ENCODE measurements at regions not wholly inside any gene's neighbourhood (a gene's known extent, or its start where the extent isn't known, plus 50 kb on each side); places are given as distances from the start of the nearest gene placed in this dataset.

GRCh38 chr1:2887941-2888855, 86.7 kb upstream of the TTC34 start:
- no peaks in the 10 kb centered on the region for H3K9me3 ChIP-seq (ENCODE audit: low read depth, low read length)
- no peak overlapping the region for H3K4me2 ChIP-seq (ENCODE audit: insufficient read depth, low read length)
- no peak overlapping the region for H3K27ac ChIP-seq (ENCODE audit: low read depth, low read length)
- H3K79me2 ChIP-seq (ENCODE audit: insufficient read depth, low read length), result no peaks in the 10 kb centered on the region
- no peak overlapping the region for H3K4me3 ChIP-seq (ENCODE audit: insufficient read depth, low read length)
- no peak overlapping the region for H2AFZ ChIP-seq (ENCODE audit: low read length)
- H3K27me3 ChIP-seq (ENCODE audit: insufficient read depth, low read length), result no peaks in the 10 kb centered on the region
- no peaks in the 10 kb centered on the region for H3K4me1 ChIP-seq (ENCODE audit: insufficient read depth, low read length)
- H4K20me1 ChIP-seq (ENCODE audit: insufficient read depth, low read length), result no peaks in the 10 kb centered on the region
- no peak for DNase-seq (ENCODE audit: insufficient read length, low spot score, missing footprints)
- no peaks in the 10 kb centered on the region for H3K36me3 ChIP-seq (ENCODE audit: insufficient read depth, low read length)
- TF ChIP-seq CTCF (IDR thresholded peaks at IDR 0.05; ENCODE audit: extremely low read depth, low read depth, low read length), result no peak

- H3K9me3 ChIP-seq (ENCODE audit: low read depth, low read length), result no peaks in the 10 kb centered on the region
- no peak for DNase-seq (ENCODE audit: insufficient read length, low spot score, missing footprints)
- no peak overlapping the region for H3K4me3 ChIP-seq (ENCODE audit: insufficient read depth, low read length)
- no peaks in the 10 kb centered on the region for H3K27me3 ChIP-seq (ENCODE audit: insufficient read depth, low read length)
- H4K20me1 ChIP-seq (ENCODE audit: insufficient read depth, low read length), result no peaks in the 10 kb centered on the region
- no peaks in the 10 kb centered on the region for H3K4me1 ChIP-seq (ENCODE audit: insufficient read depth, low read length)
- H3K79me2 ChIP-seq (ENCODE audit: insufficient read depth, low read length), result no peaks in the 10 kb centered on the region
- H3K36me3 ChIP-seq (ENCODE audit: insufficient read depth, low read length), result no peaks in the 10 kb centered on the region
- no peak overlapping the region for H3K27ac ChIP-seq (ENCODE audit: low read depth, low read length)
- no peak for TF ChIP-seq CTCF (IDR thresholded peaks at IDR 0.05; ENCODE audit: extremely low read depth, low read depth, low read length)
- no peak overlapping the region for H3K4me2 ChIP-seq (ENCODE audit: insufficient read depth, low read length)
- no peak overlapping the region for H2AFZ ChIP-seq (ENCODE audit: low read length)
Measured at GRCh38 chr1:2890221-2890850, 88.8 kb upstream of the TTC34 start.

- peaks cover 7% of the 10 kb centered on the region for H3K9me3 ChIP-seq (ENCODE audit: low read depth, low read length)
- H3K27me3 ChIP-seq (ENCODE audit: insufficient read depth, low read length), result no peaks in the 10 kb centered on the region
- no peaks in the 10 kb centered on the region for H3K79me2 ChIP-seq (ENCODE audit: insufficient read depth, low read length)
- H3K27ac ChIP-seq (ENCODE audit: low read depth, low read length), result no peak overlapping the region
- TF ChIP-seq CTCF (IDR thresholded peaks at IDR 0.05; ENCODE audit: extremely low read depth, low read depth, low read length), result no peak
- no peaks in the 10 kb centered on the region for H3K36me3 ChIP-seq (ENCODE audit: insufficient read depth, low read length)
- H3K4me3 ChIP-seq (ENCODE audit: insufficient read depth, low read length), result no peak overlapping the region
- no peak overlapping the region for H2AFZ ChIP-seq (ENCODE audit: low read length)
- H3K4me2 ChIP-seq (ENCODE audit: insufficient read depth, low read length), result no peak overlapping the region
- no peaks in the 10 kb centered on the region for H3K4me1 ChIP-seq (ENCODE audit: insufficient read depth, low read length)
- no peak for DNase-seq (ENCODE audit: insufficient read length, low spot score, missing footprints)
- H4K20me1 ChIP-seq (ENCODE audit: insufficient read depth, low read length), result no peaks in the 10 kb centered on the region
Measured at GRCh38 chr1:2891923-2892448, 90.5 kb upstream of the TTC34 start.
